Heart left ventricle (tissue), 13 donors: ENCODE measurements at regions not wholly inside any gene's neighbourhood (a gene's known extent, or its start where the extent isn't known, plus 50 kb on each side); places are given as distances from the start of the nearest gene placed in this dataset.

Experiments used
- POLR2A ChIP-seq, 2 donors: fragments of 450-650 bp; IDR thresholded peaks; one replicate each; pipeline ENCODE4 v1.6.1; 2017; ENCODE audit warnings: antibody characterized with exemption in 2 of 2, mild to moderate bottlenecking in 2 of 2, moderate library complexity in 2 of 2
- TF ChIP-seq, protein P1 (sequence below), 12 donors: fragments of 200-600 bp; sonication (generic) in 4 of 12; IDR thresholded peaks; one replicate each; pipeline versions ENCODE4 v1.5.0 to v1.8.0; 2018 to 2022; ENCODE audit warnings: antibody characterized with exemption in 12 of 12, mild to moderate bottlenecking in 5 of 12
- donor health status: ischemic (EF 13 %, LVEDD 7.1; RV severe dilation, severe dysfunction).
- donor health status: DM: no; HTN: yes; CAD: no.
- donor health status: DM: no; HTN: no; CAD: no.
- donor health status: ischemic (EF 25% LVEDD 6.9; RV normal size, moderate dysfunction).
- donor health status: ischemic (EF 25% LVEDD 5.7; RV mildly dilated, moderate dysfunction).
- donor health status: ischemic (EF 35%, LVEDD 5.7; RV mildly dilated, moderate dysfunction).
- donor health status: nonischemic (EF 11% LVEDD 7.7; RV severe dilation, severe dysfunction).
- donor health status: DM: yes; HTN: yes; CAD: no.
- donor health status: PGD.
- donor health status: ischemic (EF 29% LVEDD 5.4; RV normal size, mild dysfunction).
- donor health status: nonischemic (EF 23%, LVEDD 6.1; RV moderate dilation, normal function).

DNA sequence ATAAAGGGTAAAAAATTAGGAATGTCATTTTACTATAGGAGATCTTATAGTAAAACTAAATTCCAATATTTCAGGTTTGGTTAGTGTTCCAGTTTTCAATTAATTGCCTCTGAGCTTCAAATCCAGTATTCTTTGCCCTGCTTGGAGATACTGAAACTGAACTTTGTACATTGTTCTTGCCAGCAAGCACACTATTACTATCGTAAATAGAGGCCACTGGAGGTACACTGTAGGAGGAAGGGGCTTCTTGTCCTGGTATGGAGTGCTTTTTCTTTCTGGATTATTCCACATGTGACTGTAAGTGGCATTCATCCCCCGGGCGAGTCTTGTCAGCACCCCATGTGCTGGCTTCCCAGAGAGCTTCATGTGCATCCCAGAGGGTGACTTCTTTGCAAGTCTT is 234.7 kb upstream of the PTPRZ1 start:
- TF ChIP-seq, protein P1, sequence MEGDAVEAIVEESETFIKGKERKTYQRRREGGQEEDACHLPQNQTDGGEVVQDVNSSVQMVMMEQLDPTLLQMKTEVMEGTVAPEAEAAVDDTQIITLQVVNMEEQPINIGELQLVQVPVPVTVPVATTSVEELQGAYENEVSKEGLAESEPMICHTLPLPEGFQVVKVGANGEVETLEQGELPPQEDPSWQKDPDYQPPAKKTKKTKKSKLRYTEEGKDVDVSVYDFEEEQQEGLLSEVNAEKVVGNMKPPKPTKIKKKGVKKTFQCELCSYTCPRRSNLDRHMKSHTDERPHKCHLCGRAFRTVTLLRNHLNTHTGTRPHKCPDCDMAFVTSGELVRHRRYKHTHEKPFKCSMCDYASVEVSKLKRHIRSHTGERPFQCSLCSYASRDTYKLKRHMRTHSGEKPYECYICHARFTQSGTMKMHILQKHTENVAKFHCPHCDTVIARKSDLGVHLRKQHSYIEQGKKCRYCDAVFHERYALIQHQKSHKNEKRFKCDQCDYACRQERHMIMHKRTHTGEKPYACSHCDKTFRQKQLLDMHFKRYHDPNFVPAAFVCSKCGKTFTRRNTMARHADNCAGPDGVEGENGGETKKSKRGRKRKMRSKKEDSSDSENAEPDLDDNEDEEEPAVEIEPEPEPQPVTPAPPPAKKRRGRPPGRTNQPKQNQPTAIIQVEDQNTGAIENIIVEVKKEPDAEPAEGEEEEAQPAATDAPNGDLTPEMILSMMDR (IDR thresholded peaks at IDR 0.05): no peak
- TF ChIP-seq POLR2A (IDR thresholded peaks at IDR 0.05): no peak
